A549 (cell line): ENCODE measurements at regions not wholly inside any gene's neighbourhood (a gene's known extent, or its start where the extent isn't known, plus 50 kb on each side); places are given as distances from the start of the nearest gene placed in this dataset.

Experiments
- ATAC-seq, 2 experiments: fragments of 200-7000 bp in 1 of 2; fragments of >200 bp in 1 of 2; cut with Nextera tagmentation in 1 of 2; cut with Tn5 transposase in 1 of 2; 3 replicates each; pipeline versions ENCODE4 v1.8.0 to v1.9.1; 2018 to 2020; ENCODE audit warnings: mild to moderate bottlenecking in 1 of 2, moderate library complexity in 1 of 2
- CTCF ChIA-PET: fragments of 300-600 bp; sonication (Branson Sonifier 250); formaldehyde crosslinking; extraction: SDS; loops from one replicate; lab custom pipeline; 2021; ENCODE audit warnings: antibody characterized with exemption, inconsistent platforms; lab: Yijun Ruan, JAX
- POLR2A ChIA-PET: fragments of 350-600 bp; formaldehyde crosslinking; extraction: SDS; loops from one replicate; lab custom pipeline; 2021; ENCODE audit warnings: antibody characterized with exemption, inconsistent platforms; lab: Yijun Ruan, JAX
- DNase-seq, 2 experiments: peaks; one replicate each; pipeline versions ENCODE4 v3.0.0 to v3.0.0-alpha.2; 2011 to 2016; ENCODE audit warnings: low read depth in 1 of 2, low spot score in 1 of 2
- FAIRE-seq: peaks from 2 replicates; lab custom pipeline; 2011; peaks lifted over from hg19 to GRCh38; lab: Jason Lieb, UNC
- H3K27ac ChIP-seq, 2 experiments: fragments of >200 bp; sonication (Bioruptor Twin); formaldehyde crosslinking; 3 replicates each; pipeline ENCODE4 v1.5.1; 2016 to 2017
- H3K4me1 ChIP-seq: fragments of >200 bp; sonication (Bioruptor Twin); formaldehyde crosslinking; 3 replicates; pipeline ENCODE4 v1.6.1; 2016
- H3K4me2 ChIP-seq: fragments of >200 bp; sonication (Bioruptor Twin); formaldehyde crosslinking; 3 replicates; pipeline ENCODE4 v1.6.1; 2016
- H3K4me3 ChIP-seq: fragments of >200 bp; sonication (Bioruptor Twin); formaldehyde crosslinking; 3 replicates; pipeline ENCODE4 v1.5.1; 2016
- H3K9me3 ChIP-seq: fragments of >200 bp; sonication (Bioruptor Twin); formaldehyde crosslinking; 3 replicates; pipeline ENCODE4 v1.6.1; 2016
- BHLHE40 ChIP-seq: IDR thresholded peaks from 2 replicates; pipeline ENCODE4 v1.6.1; 2012; ENCODE audit warnings: low read depth, low read length, inconsistent platforms
- CBX8 ChIP-seq: fragments of 200-600 bp; sonication (generic); IDR thresholded peaks from 2 replicates; pipeline ENCODE4 v1.6.1; 2016
- CEBPB ChIP-seq, 2 experiments: fragments of >200 bp in 1 of 2; sonication (Bioruptor Twin) in 1 of 2; formaldehyde crosslinking in 1 of 2; IDR thresholded peaks; 2 replicates each; pipeline ENCODE4 v1.6.1; 2012 to 2016
- CHD2 ChIP-seq: fragments of 150-350 bp; IDR thresholded peaks from 2 replicates; pipeline ENCODE4 v1.6.1; 2014; ENCODE audit warnings: low read length; ENCODE audit not compliant: partially characterized antibody
- EHMT2 ChIP-seq: fragments of 200-600 bp; sonication (generic); IDR thresholded peaks from 2 replicates; pipeline ENCODE4 v1.6.1; 2016; ENCODE audit warnings: antibody characterized with exemption, low read depth, mild to moderate bottlenecking, moderate library complexity
- EP300 ChIP-seq, 2 experiments: fragments of >200 bp; sonication (Bioruptor Twin); formaldehyde crosslinking; IDR thresholded peaks; 2 replicates in 1 of 2; 3 replicates in 1 of 2; pipeline ENCODE4 v1.6.1; 2016 to 2017
- FOSL2 ChIP-seq, 2 experiments: fragments of 450-650 bp in 1 of 2; fragments of >200 bp in 1 of 2; sonication (Bioruptor Twin) in 1 of 2; formaldehyde crosslinking; IDR thresholded peaks; 2 replicates each; pipeline versions ENCODE4 v1.5.0 to v1.6.1; 2016 to 2020; ENCODE audit warnings: mild to moderate bottlenecking in 1 of 2, moderate library complexity in 1 of 2
- HOXB13 ChIP-seq: fragments of 250-450 bp; sonication (Bioruptor Pico); IDR thresholded peaks from 2 replicates; pipeline ENCODE4 v1.5.0; 2020; ENCODE audit warnings: low read depth, mild to moderate bottlenecking, moderate library complexity
- MAFK ChIP-seq: fragments of 450-650 bp; IDR thresholded peaks from 2 replicates; pipeline ENCODE4 v1.6.1; 2014; ENCODE audit not compliant: partially characterized antibody
- NR3C1 ChIP-seq: fragments of >200 bp; sonication (Bioruptor Twin); formaldehyde crosslinking; IDR thresholded peaks from 3 replicates; pipeline ENCODE4 v1.6.1; 2017
- RFX5 ChIP-seq: fragments of 450-650 bp; IDR thresholded peaks from 2 replicates; pipeline ENCODE4 v1.7.1; 2014; ENCODE audit warnings: antibody characterized with exemption, mild to moderate bottlenecking, moderate library complexity
- SREBF2 ChIP-seq: fragments of 450-650 bp; IDR thresholded peaks from 2 replicates; pipeline ENCODE4 v1.6.1; 2014; ENCODE audit warnings: mild to moderate bottlenecking, moderate library complexity
- TFCP2L1 ChIP-seq: fragments of 250-450 bp; sonication (Bioruptor Pico); IDR thresholded peaks from 2 replicates; pipeline ENCODE4 v1.5.0; 2021; ENCODE audit warnings: mild to moderate bottlenecking
- TP53 ChIP-seq: fragments of 250-450 bp; sonication (Bioruptor Pico); IDR thresholded peaks from 2 replicates; pipeline ENCODE4 v1.5.0; 2021; ENCODE audit warnings: mild to moderate bottlenecking, moderate library complexity
- WGBS: methylation state at CpG from one replicate; pipeline ENCODE4 v1.1.6; 2017; ENCODE audit errors: missing lambda C conversion rate; 5-methylcytosine and 5-hydroxymethylcytosine counted together
- TF ChIP-seq, protein P1 (sequence below): IDR thresholded peaks from 2 replicates; pipeline ENCODE4 v1.6.1; 2012
- TF ChIP-seq, protein P2 (sequence below): fragments of 200-600 bp; sonication (generic); IDR thresholded peaks from 2 replicates; pipeline ENCODE4 v1.6.1; 2016; ENCODE audit warnings: antibody characterized with exemption, mild to moderate bottlenecking, moderate library complexity
- TF ChIP-seq, protein P3 (sequence below): fragments of 150-350 bp; IDR thresholded peaks from 2 replicates; pipeline ENCODE4 v1.6.1; 2014; ENCODE audit warnings: low read depth, mild to moderate bottlenecking, low read length
- TF ChIP-seq, protein P4 (sequence below): fragments of >200 bp; sonication (Bioruptor Twin); formaldehyde crosslinking; IDR thresholded peaks from 3 replicates; pipeline ENCODE4 v1.5.1; 2016
- TF ChIP-seq, protein P5 (sequence below): fragments of 250-450 bp; sonication (Bioruptor Pico); IDR thresholded peaks from 2 replicates; pipeline ENCODE4 v1.5.0; 2021; ENCODE audit warnings: mild to moderate bottlenecking, moderate library complexity, borderline replicate concordance
- TF ChIP-seq, protein P6 (sequence below): IDR thresholded peaks from 2 replicates; pipeline ENCODE4 v1.6.1; 2012; ENCODE audit warnings: low read depth, borderline replicate concordance
- TF ChIP-seq, protein P7 (sequence below): fragments of 250-450 bp; sonication (Bioruptor Pico); IDR thresholded peaks from 2 replicates; pipeline ENCODE4 v1.5.0; 2020; ENCODE audit warnings: low read depth, mild to moderate bottlenecking, moderate library complexity

DNA sequence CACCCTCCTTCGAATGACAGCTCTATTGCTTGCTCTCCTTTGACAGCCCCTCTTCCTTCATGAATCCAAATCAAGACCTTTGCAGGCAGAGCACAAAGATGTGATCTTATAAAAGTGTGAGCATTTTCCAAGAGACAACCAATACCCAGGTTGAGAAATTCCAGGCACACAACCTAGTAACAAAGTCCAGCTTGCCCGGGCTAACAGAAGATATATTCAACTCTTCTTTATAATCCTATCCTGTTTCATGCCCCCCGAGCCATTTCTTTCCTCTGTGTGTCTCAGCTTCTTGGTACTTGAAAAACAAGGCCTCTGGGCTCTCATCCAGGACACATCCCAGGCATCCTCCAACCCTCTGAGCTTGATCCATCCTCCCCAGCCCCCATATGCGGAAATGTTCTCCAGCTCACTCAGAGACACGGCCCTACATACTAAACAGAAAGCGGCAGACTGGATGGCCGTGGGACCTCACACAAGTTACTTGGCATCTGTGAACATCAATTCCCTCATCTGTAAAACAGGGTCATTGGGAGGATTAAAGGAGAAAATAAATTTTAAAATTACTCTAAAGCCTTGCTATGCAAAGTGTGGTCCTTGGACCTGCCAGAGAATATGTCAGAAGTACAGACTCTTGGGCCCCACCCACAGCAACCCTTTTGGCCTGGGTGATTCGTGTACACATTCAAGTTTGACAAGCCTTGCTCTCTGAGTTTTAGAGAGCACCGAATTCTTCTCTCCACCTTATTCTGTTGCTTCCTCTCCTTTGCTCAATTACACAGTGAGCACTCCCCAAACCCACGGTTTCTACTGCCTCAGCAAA is 627.0 kb downstream of the BCOR start (continued):
- TF ChIP-seq, protein P1, sequence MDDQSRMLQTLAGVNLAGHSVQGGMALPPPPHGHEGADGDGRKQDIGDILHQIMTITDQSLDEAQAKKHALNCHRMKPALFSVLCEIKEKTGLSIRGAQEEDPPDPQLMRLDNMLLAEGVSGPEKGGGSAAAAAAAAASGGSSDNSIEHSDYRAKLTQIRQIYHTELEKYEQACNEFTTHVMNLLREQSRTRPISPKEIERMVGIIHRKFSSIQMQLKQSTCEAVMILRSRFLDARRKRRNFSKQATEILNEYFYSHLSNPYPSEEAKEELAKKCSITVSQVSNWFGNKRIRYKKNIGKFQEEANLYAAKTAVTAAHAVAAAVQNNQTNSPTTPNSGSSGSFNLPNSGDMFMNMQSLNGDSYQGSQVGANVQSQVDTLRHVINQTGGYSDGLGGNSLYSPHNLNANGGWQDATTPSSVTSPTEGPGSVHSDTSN, result no peak

DNA sequence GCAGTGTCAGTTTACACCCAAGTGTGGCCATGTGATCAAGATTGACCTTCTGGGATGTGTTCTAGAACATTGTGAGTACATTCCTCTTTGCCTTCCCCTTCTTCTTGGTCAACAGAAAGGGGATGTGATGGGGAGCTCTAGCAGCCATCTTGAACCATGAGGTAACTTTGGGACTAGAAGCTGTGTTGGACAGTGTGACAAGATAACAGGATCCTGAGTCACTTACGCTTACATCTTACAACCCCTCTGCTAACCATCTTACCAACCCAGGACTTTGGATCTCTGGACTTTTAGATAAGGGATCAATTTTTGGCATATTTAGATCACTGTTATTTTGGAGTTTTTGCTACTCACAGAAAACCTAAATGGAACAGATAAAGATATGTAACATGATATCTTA is 625.6 kb downstream of the BCOR start:
- H3K9me3 ChIP-seq, result no peaks in the 10 kb centered on the region
- ChIA-PET CTCF (no interaction called here), POLR2A (no interaction called here)
- no peak overlapping the region for H3K4me3 ChIP-seq
- no peak overlapping the region for H3K27ac ChIP-seq
- ATAC-seq (no peak), FAIRE-seq (peak; percentile 84), DNase-seq (no peak)
- 94% methylated on average over 1 of the region's 1 CpG for WGBS
- no peaks in the 10 kb centered on the region for H3K4me1 ChIP-seq
- TF ChIP-seq, protein P2, sequence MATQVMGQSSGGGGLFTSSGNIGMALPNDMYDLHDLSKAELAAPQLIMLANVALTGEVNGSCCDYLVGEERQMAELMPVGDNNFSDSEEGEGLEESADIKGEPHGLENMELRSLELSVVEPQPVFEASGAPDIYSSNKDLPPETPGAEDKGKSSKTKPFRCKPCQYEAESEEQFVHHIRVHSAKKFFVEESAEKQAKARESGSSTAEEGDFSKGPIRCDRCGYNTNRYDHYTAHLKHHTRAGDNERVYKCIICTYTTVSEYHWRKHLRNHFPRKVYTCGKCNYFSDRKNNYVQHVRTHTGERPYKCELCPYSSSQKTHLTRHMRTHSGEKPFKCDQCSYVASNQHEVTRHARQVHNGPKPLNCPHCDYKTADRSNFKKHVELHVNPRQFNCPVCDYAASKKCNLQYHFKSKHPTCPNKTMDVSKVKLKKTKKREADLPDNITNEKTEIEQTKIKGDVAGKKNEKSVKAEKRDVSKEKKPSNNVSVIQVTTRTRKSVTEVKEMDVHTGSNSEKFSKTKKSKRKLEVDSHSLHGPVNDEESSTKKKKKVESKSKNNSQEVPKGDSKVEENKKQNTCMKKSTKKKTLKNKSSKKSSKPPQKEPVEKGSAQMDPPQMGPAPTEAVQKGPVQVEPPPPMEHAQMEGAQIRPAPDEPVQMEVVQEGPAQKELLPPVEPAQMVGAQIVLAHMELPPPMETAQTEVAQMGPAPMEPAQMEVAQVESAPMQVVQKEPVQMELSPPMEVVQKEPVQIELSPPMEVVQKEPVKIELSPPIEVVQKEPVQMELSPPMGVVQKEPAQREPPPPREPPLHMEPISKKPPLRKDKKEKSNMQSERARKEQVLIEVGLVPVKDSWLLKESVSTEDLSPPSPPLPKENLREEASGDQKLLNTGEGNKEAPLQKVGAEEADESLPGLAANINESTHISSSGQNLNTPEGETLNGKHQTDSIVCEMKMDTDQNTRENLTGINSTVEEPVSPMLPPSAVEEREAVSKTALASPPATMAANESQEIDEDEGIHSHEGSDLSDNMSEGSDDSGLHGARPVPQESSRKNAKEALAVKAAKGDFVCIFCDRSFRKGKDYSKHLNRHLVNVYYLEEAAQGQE, result no peak
- TF ChIP-seq RFX5, result no peak
- TF ChIP-seq, protein P3, sequence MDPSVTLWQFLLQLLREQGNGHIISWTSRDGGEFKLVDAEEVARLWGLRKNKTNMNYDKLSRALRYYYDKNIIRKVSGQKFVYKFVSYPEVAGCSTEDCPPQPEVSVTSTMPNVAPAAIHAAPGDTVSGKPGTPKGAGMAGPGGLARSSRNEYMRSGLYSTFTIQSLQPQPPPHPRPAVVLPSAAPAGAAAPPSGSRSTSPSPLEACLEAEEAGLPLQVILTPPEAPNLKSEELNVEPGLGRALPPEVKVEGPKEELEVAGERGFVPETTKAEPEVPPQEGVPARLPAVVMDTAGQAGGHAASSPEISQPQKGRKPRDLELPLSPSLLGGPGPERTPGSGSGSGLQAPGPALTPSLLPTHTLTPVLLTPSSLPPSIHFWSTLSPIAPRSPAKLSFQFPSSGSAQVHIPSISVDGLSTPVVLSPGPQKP, result no peak
- TF ChIP-seq CHD2, result no peak
- TF ChIP-seq MAFK, result no peak
- no peak for TF ChIP-seq EHMT2
- no peak for TF ChIP-seq TFCP2L1
- TF ChIP-seq EP300 (IDR thresholded peaks at IDR 0.05), result no peak
- TF ChIP-seq, protein P4, sequence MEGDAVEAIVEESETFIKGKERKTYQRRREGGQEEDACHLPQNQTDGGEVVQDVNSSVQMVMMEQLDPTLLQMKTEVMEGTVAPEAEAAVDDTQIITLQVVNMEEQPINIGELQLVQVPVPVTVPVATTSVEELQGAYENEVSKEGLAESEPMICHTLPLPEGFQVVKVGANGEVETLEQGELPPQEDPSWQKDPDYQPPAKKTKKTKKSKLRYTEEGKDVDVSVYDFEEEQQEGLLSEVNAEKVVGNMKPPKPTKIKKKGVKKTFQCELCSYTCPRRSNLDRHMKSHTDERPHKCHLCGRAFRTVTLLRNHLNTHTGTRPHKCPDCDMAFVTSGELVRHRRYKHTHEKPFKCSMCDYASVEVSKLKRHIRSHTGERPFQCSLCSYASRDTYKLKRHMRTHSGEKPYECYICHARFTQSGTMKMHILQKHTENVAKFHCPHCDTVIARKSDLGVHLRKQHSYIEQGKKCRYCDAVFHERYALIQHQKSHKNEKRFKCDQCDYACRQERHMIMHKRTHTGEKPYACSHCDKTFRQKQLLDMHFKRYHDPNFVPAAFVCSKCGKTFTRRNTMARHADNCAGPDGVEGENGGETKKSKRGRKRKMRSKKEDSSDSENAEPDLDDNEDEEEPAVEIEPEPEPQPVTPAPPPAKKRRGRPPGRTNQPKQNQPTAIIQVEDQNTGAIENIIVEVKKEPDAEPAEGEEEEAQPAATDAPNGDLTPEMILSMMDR, result no peak
- TF ChIP-seq, protein P5, sequence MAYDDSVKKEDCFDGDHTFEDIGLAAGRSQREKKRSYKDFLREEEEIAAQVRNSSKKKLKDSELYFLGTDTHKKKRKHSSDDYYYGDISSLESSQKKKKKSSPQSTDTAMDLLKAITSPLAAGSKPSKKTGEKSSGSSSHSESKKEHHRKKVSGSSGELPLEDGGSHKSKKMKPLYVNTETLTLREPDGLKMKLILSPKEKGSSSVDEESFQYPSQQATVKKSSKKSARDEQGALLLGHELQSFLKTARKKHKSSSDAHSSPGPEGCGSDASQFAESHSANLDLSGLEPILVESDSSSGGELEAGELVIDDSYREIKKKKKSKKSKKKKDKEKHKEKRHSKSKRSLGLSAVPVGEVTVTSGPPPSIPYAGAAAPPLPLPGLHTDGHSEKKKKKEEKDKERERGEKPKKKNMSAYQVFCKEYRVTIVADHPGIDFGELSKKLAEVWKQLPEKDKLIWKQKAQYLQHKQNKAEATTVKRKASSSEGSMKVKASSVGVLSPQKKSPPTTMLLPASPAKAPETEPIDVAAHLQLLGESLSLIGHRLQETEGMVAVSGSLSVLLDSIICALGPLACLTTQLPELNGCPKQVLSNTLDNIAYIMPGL, result no peak
- TF ChIP-seq BHLHE40, result no peak
- no peak for TF ChIP-seq SREBF2
- no peak for TF ChIP-seq FOSL2 (IDR thresholded peaks at IDR 0.05)
- TF ChIP-seq FOSL2 (CRISPR knock-in tag; IDR thresholded peaks at IDR 0.05), result no peak
- TF ChIP-seq CBX8, result no peak
- TF ChIP-seq, protein P6, sequence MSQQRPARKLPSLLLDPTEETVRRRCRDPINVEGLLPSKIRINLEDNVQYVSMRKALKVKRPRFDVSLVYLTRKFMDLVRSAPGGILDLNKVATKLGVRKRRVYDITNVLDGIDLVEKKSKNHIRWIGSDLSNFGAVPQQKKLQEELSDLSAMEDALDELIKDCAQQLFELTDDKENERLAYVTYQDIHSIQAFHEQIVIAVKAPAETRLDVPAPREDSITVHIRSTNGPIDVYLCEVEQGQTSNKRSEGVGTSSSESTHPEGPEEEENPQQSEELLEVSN, result no peak
- TF ChIP-seq HOXB13 (CRISPR knock-in tag), result no peak
- TF ChIP-seq NR3C1, result no peak
- no peak for TF ChIP-seq TP53 (CRISPR knock-in tag)
- no peak for TF ChIP-seq CEBPB (IDR thresholded peaks at IDR 0.05)
- TF ChIP-seq, protein P7, sequence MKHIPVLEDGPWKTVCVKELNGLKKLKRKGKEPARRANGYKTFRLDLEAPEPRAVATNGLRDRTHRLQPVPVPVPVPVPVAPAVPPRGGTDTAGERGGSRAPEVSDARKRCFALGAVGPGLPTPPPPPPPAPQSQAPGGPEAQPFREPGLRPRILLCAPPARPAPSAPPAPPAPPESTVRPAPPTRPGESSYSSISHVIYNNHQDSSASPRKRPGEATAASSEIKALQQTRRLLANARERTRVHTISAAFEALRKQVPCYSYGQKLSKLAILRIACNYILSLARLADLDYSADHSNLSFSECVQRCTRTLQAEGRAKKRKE (CRISPR knock-in tag), result no peak
- H3K4me2 ChIP-seq, result no peak overlapping the region
